Hepatocyte (in vitro differentiated cells): ENCODE measurements at regions not wholly inside any gene's neighbourhood (a gene's known extent, or its start where the extent isn't known, plus 50 kb on each side); places are given as distances from the start of the nearest gene placed in this dataset.

Experiments used
- DNase-seq: peaks from one replicate; pipeline ENCODE4 v3.0.0-alpha.2; 2016; ENCODE audit warnings: low spot score
- H2AFZ ChIP-seq: fragments of 200-600 bp; sonication (generic); 2 replicates; pipeline ENCODE4 v1.6.0; 2016; ENCODE audit warnings: antibody characterized with exemption, mild to moderate bottlenecking
- H3K27ac ChIP-seq: fragments of 200-600 bp; sonication (generic); 2 replicates; pipeline ENCODE4 v1.5.1; 2016; ENCODE audit warnings: mild to moderate bottlenecking
- H3K27me3 ChIP-seq: fragments of 200-600 bp; sonication (generic); 2 replicates; pipeline ENCODE4 v1.6.1; 2016
- H3K36me3 ChIP-seq: fragments of 200-600 bp; sonication (generic); replicated peaks from 2 replicates; pipeline ENCODE4 v1.5.1; 2016; ENCODE audit warnings: low read depth; ENCODE audit not compliant: insufficient read depth
- H3K4me1 ChIP-seq: fragments of 200-600 bp; sonication (generic); 2 replicates; pipeline ENCODE4 v1.5.1; 2016; ENCODE audit warnings: mild to moderate bottlenecking, moderate library complexity; ENCODE audit not compliant: insufficient read depth
- H3K4me2 ChIP-seq: fragments of 200-600 bp; sonication (generic); 2 replicates; pipeline ENCODE4 v1.6.0; 2016
- H3K4me3 ChIP-seq: fragments of 200-600 bp; sonication (generic); 2 replicates; pipeline ENCODE4 v1.5.1; 2016; ENCODE audit warnings: mild to moderate bottlenecking
- H3K79me2 ChIP-seq: fragments of 200-600 bp; sonication (generic); 2 replicates; pipeline ENCODE4 v1.6.0; 2017; ENCODE audit warnings: mild to moderate bottlenecking
- H3K9me2 ChIP-seq: fragments of 200-600 bp; sonication (generic); replicated peaks from 2 replicates; pipeline ENCODE4 v1.6.0; 2017; ENCODE audit warnings: mild to moderate bottlenecking; ENCODE audit not compliant: insufficient read depth
- H3K9me3 ChIP-seq: fragments of 200-600 bp; sonication (generic); 2 replicates; pipeline ENCODE4 v1.5.1; 2016; ENCODE audit warnings: low read depth, mild to moderate bottlenecking
- H4K20me1 ChIP-seq: fragments of 200-600 bp; sonication (generic); 2 replicates; pipeline ENCODE4 v1.6.0; 2016; ENCODE audit warnings: mild to moderate bottlenecking; ENCODE audit not compliant: insufficient read depth, poor library complexity, severe bottlenecking
- EZH2 ChIP-seq: fragments of 200-600 bp; sonication (generic); IDR thresholded peaks from 2 replicates; pipeline ENCODE4 v1.6.1; 2016; ENCODE audit warnings: antibody characterized with exemption, mild to moderate bottlenecking, borderline replicate concordance
- EZH2phosphoT487 ChIP-seq: fragments of 200-600 bp; sonication (generic); IDR thresholded peaks from one replicate; pipeline ENCODE4 v1.6.1; 2018; ENCODE audit warnings: antibody characterized with exemption, mild to moderate bottlenecking, low read depth, moderate library complexity; ENCODE audit not compliant: unreplicated experiment, severe bottlenecking
- WGBS: methylation state at CpG from one replicate; pipeline ENCODE4 v1.1.6; 2016; ENCODE audit warnings: low lambda C conversion rate; ENCODE audit errors: missing lambda C conversion rate; 5-methylcytosine and 5-hydroxymethylcytosine counted together
- TF ChIP-seq, protein P1 (sequence below): fragments of 200-600 bp; sonication (generic); IDR thresholded peaks from 2 replicates; pipeline ENCODE4 v1.5.1; 2016; ENCODE audit warnings: antibody characterized with exemption, mild to moderate bottlenecking; ENCODE audit not compliant: poor library complexity

DNA sequence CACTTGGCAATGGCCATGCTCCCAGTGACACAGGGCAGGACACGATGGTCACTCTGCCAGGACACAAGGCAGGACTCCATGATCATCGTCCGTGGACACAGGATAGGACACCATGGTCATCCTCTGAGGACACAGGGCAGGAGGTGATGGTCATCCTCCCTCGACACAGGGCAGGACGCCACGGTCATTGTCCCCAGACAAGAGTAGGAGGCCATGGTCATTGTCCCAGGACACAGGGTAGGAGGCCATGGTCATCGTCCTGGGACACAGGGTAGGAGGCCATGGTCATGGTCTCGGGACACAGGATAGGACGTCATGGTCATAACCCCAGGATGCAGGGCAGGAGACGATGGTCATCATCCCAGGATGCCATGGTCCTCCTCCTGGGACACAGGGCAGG is 289.2 kb downstream of the TCERG1L start:
- TF ChIP-seq, protein P1, sequence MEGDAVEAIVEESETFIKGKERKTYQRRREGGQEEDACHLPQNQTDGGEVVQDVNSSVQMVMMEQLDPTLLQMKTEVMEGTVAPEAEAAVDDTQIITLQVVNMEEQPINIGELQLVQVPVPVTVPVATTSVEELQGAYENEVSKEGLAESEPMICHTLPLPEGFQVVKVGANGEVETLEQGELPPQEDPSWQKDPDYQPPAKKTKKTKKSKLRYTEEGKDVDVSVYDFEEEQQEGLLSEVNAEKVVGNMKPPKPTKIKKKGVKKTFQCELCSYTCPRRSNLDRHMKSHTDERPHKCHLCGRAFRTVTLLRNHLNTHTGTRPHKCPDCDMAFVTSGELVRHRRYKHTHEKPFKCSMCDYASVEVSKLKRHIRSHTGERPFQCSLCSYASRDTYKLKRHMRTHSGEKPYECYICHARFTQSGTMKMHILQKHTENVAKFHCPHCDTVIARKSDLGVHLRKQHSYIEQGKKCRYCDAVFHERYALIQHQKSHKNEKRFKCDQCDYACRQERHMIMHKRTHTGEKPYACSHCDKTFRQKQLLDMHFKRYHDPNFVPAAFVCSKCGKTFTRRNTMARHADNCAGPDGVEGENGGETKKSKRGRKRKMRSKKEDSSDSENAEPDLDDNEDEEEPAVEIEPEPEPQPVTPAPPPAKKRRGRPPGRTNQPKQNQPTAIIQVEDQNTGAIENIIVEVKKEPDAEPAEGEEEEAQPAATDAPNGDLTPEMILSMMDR: no peak
- TF ChIP-seq EZH2 (no peak), EZH2phosphoT487 (no peak)
- Histone ChIP-seq H3K9me2 (no peaks in the 10 kb centered on the region), H3K4me3 (no peak overlapping the region), H4K20me1 (no peaks in the 10 kb centered on the region), H3K4me1 (no peaks in the 10 kb centered on the region), H2AFZ (no peak overlapping the region), H3K79me2 (no peaks in the 10 kb centered on the region), H3K27me3 (no peaks in the 10 kb centered on the region), H3K9me3 (no peaks in the 10 kb centered on the region), H3K4me2 (no peak overlapping the region), H3K27ac (no peak overlapping the region), H3K36me3 (no peaks in the 10 kb centered on the region)
- 94% methylated on average over 10 of the region's 10 CpGs for WGBS
- no peak for DNase-seq

DNA sequence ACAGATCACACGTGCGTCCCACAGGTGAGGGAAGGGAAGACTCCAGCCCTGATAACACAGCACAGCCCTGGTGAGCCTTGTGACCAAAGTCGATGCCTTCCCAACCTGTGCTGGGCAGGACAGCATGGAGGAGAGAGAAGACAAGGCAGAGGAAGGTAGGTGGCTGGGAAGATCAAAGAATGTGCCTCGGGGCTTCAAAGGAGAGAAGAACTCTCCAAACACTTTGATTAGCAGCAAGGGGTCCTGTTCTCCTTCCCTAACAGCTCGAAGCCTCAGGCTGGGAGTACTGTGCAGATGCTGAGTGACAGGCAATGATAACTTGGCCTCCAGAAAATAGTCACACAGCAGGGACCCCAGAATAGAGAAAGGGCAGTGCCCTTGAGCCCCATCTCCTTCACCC is 288.5 kb downstream of the TCERG1L start:
- 51% methylated on average over 5 of the region's 5 CpGs for WGBS
- Histone ChIP-seq H3K4me3 (no peak overlapping the region), H4K20me1 (no peaks in the 10 kb centered on the region), H3K9me3 (no peaks in the 10 kb centered on the region), H3K4me1 (no peaks in the 10 kb centered on the region), H3K9me2 (no peaks in the 10 kb centered on the region), H3K4me2 (no peak overlapping the region), H3K27me3 (no peaks in the 10 kb centered on the region), H2AFZ (no peak overlapping the region), H3K27ac (no peak overlapping the region), H3K79me2 (no peaks in the 10 kb centered on the region), H3K36me3 (no peaks in the 10 kb centered on the region)
- TF ChIP-seq EZH2phosphoT487: no peak
- TF ChIP-seq, protein P1: no peak
- TF ChIP-seq EZH2: no peak
- DNase-seq: no peak

DNA sequence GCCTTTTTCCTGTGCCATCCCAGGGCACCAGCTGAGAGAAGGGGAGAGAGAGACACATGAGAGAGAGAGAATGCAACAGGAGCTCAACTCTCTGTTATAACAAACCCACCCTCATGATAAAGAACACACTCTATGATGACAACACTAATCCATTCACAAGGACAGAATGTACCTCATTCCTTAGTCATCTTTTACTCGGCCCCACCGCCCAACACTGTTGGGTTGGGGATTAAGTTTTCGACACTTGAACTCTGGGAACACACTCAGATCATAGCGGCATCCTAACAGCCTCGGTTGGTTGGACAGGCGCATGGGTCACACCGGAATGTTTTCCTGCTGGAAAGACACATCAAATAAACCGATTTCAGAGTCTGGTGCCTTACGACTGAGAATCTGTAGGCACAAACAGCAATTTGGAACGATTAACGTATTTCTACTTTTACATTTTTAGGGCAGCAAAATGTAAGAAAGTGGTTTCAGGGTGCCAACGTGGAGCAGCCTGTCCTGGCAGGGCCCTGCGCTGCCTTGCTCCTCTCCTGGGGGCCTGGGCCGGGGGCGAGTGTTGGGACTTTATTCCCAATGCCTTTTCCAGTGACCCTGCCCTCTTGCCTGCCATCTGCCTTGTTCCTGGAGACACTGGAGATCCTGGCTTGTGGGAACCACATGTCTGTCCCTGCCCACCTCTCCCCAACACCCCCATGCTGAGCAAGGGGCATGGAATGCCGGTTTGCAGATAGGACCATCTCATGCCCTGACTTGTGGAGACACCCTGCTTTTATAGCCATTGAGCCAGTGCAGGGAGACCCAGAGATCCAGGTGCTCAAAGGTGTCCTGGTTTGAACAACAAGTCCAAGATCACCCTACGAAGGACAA is 287.0 kb downstream of the TCERG1L start:
- H3K27me3 ChIP-seq: no peaks in the 10 kb centered on the region
- H2AFZ ChIP-seq: no peak overlapping the region
- no peaks in the 10 kb centered on the region for H4K20me1 ChIP-seq
- H3K9me2 ChIP-seq: no peaks in the 10 kb centered on the region
- no peaks in the 10 kb centered on the region for H3K79me2 ChIP-seq
- no peaks in the 10 kb centered on the region for H3K4me1 ChIP-seq
- H3K4me3 ChIP-seq: no peak overlapping the region
- H3K4me2 ChIP-seq: no peak overlapping the region
- TF ChIP-seq EZH2phosphoT487 (no peak), EZH2 (no peak)
- TF ChIP-seq, protein P1: no peak
- H3K36me3 ChIP-seq: no peaks in the 10 kb centered on the region
- 82% methylated on average over 17 of the region's 17 CpGs for WGBS
- no peak for DNase-seq
- H3K9me3 ChIP-seq: no peaks in the 10 kb centered on the region
- H3K27ac ChIP-seq: no peak overlapping the region

DNA sequence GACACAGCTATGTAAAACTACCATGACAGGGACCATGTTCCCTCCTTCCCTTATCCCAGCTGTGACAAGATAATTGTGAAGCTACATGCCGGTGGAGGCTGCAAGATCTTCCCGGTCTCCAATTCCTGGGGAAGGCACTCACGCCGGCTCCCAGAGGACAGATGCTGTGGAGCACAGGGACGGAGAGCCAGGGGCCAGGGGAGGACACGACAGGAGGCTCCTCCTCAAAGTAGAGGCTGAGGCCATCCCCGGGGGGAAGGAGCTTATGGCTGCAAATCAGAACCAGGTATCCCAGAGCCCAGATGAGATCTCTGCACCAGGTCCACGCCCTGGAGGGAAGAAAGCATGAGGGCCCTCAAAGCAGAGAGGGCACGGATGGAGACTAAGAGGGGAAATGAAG is 286.2 kb downstream of the TCERG1L start:
- no peaks in the 10 kb centered on the region for H3K36me3 ChIP-seq
- no peak overlapping the region for H3K27ac ChIP-seq
- H3K4me3 ChIP-seq: no peak overlapping the region
- no peaks in the 10 kb centered on the region for H3K27me3 ChIP-seq
- no peak for DNase-seq
- H4K20me1 ChIP-seq: no peaks in the 10 kb centered on the region
- H2AFZ ChIP-seq: no peak overlapping the region
- no peaks in the 10 kb centered on the region for H3K9me2 ChIP-seq
- H3K4me1 ChIP-seq: no peaks in the 10 kb centered on the region
- 96% methylated on average over 9 of the region's 9 CpGs for WGBS
- H3K4me2 ChIP-seq: no peak overlapping the region
- no peaks in the 10 kb centered on the region for H3K79me2 ChIP-seq
- TF ChIP-seq EZH2 (no peak), EZH2phosphoT487 (no peak)
- no peaks in the 10 kb centered on the region for H3K9me3 ChIP-seq
